Astrocyte (in vitro differentiated cells and primary cell): ENCODE measurements at regions not wholly inside any gene's neighbourhood (a gene's known extent, or its start where the extent isn't known, plus 50 kb on each side); places are given as distances from the start of the nearest gene placed in this dataset.

Experiments used
- DNase-seq: peaks from one replicate; pipeline ENCODE4 v3.0.0-alpha.2; 2010; ENCODE audit warnings: low read depth
- FAIRE-seq: peaks from 2 replicates; lab custom pipeline; 2011; peaks lifted over from hg19 to GRCh38; lab: Jason Lieb, UNC
- H2AFZ ChIP-seq: 2 replicates; pipeline ENCODE4 v1.6.0; 2012; ENCODE audit warnings: low read depth, low read length, inconsistent platforms
- H3K27ac ChIP-seq: 2 replicates; pipeline ENCODE4 v1.5.1; 2011; ENCODE audit warnings: low read depth, low read length, inconsistent platforms
- H3K27me3 ChIP-seq: 2 replicates; pipeline ENCODE4 v1.6.0; 2011; ENCODE audit warnings: low read length, inconsistent platforms; ENCODE audit not compliant: insufficient read depth
- H3K36me3 ChIP-seq: 2 replicates; pipeline ENCODE4 v1.5.1; 2011; ENCODE audit warnings: low read length, inconsistent platforms; ENCODE audit not compliant: insufficient read depth
- H3K4me1 ChIP-seq: 2 replicates; pipeline ENCODE4 v1.5.1; 2011; ENCODE audit warnings: low read length, inconsistent platforms; ENCODE audit not compliant: insufficient read depth
- H3K4me2 ChIP-seq: 2 replicates; pipeline ENCODE4 v1.6.0; 2012; ENCODE audit warnings: low read length, inconsistent platforms
- H3K4me3 ChIP-seq: 2 replicates; pipeline ENCODE4 v1.5.1; 2011; ENCODE audit warnings: low read depth, mild to moderate bottlenecking, low read length, inconsistent platforms; ENCODE audit not compliant: insufficient read depth
- H3K79me2 ChIP-seq: 2 replicates; pipeline ENCODE4 v1.6.0; 2012; ENCODE audit warnings: mild to moderate bottlenecking, low read length, inconsistent platforms; ENCODE audit not compliant: insufficient read depth
- H3K9ac ChIP-seq: 2 replicates; pipeline ENCODE4 v1.6.0; 2012; ENCODE audit warnings: mild to moderate bottlenecking, low read length, inconsistent platforms
- H3K9me3 ChIP-seq: 2 replicates; pipeline ENCODE4 v1.5.1; 2012; ENCODE audit warnings: low read depth, mild to moderate bottlenecking, low read length, inconsistent platforms; ENCODE audit not compliant: insufficient read depth
- H4K20me1 ChIP-seq: 2 replicates; pipeline ENCODE4 v1.6.0; 2012; ENCODE audit warnings: low read length, inconsistent platforms; ENCODE audit not compliant: insufficient read depth
- H3K27ac Mint-ChIP-seq: one replicate; pipeline ENCODE4 v1.8.0; 2021; ENCODE audit warnings: mild to moderate bottlenecking, mixed read lengths; ENCODE audit not compliant: unreplicated experiment
- H3K27me3 Mint-ChIP-seq: one replicate; pipeline ENCODE4 v1.8.0; 2021; ENCODE audit warnings: low read depth, mixed read lengths; ENCODE audit not compliant: unreplicated experiment
- H3K36me3 Mint-ChIP-seq: one replicate; pipeline ENCODE4 v1.8.0; 2021; ENCODE audit warnings: low read depth, mixed read lengths; ENCODE audit not compliant: unreplicated experiment
- H3K4me1 Mint-ChIP-seq: one replicate; pipeline ENCODE4 v1.8.0; 2021; ENCODE audit warnings: low read depth, mixed read lengths; ENCODE audit not compliant: unreplicated experiment
- H3K4me3 Mint-ChIP-seq: one replicate; pipeline ENCODE4 v1.8.0; 2021; ENCODE audit warnings: mild to moderate bottlenecking, moderate library complexity, mixed read lengths; ENCODE audit not compliant: unreplicated experiment
- H3K9me3 Mint-ChIP-seq: one replicate; pipeline ENCODE4 v1.8.0; 2021; ENCODE audit warnings: mild to moderate bottlenecking, mixed read lengths; ENCODE audit not compliant: unreplicated experiment
- EZH2 ChIP-seq: IDR thresholded peaks from 2 replicates; pipeline ENCODE4 v1.6.1; 2012; ENCODE audit warnings: mild to moderate bottlenecking, low read length, inconsistent platforms; ENCODE audit not compliant: insufficient read depth
- TF ChIP-seq, protein P1 (sequence below): IDR thresholded peaks from 2 replicates; pipeline ENCODE4 v1.5.1; 2011; ENCODE audit warnings: low read depth, mild to moderate bottlenecking, inconsistent platforms, low read length, moderate library complexity; ENCODE audit not compliant: insufficient read depth

DNA sequence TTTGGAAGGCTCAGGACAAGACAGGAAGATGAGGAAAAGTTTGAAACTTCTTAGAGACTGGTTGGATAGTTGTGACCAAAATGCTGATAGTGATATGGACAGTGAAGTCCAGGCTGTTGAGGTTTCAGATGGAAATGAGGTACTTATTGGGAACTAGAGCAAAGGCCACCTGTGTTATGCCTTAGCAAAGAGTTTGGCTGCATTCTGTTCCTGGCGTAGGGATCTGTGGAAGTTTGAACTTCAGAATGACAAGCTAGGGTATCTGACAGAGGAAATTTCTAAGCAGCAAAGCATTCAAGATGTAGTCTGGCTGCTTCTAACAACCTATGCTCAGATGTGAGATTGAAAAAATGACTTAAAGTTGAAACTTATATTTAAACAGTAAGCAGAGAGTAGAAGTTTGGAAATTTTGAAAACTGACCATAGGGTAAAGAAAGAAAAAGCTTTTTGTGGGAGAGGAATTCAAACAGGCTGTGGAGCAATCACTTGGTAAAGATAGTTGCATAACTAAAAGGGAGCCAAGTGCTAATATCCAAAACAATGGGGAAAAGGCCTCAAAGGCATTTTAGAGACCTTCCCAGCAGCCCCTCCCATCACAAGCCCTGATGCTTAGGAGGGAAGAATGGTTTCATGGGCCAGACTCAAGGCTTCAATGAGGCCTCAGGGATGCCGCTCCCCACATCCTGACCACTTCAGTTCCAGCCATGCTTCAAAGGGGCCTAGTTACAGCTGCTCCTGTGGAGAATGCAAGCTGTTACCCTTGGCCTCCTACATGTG lies 415.1 kb downstream of the INHBA start:
- H3K36me3 Mint-ChIP-seq = no peaks in the 10 kb centered on the region
- no peak overlapping the region for H3K9ac ChIP-seq
- no peaks in the 10 kb centered on the region for H4K20me1 ChIP-seq
- H3K27me3 Mint-ChIP-seq = peaks cover 7% of the 10 kb centered on the region
- no peak for TF ChIP-seq EZH2
- TF ChIP-seq, protein P1, sequence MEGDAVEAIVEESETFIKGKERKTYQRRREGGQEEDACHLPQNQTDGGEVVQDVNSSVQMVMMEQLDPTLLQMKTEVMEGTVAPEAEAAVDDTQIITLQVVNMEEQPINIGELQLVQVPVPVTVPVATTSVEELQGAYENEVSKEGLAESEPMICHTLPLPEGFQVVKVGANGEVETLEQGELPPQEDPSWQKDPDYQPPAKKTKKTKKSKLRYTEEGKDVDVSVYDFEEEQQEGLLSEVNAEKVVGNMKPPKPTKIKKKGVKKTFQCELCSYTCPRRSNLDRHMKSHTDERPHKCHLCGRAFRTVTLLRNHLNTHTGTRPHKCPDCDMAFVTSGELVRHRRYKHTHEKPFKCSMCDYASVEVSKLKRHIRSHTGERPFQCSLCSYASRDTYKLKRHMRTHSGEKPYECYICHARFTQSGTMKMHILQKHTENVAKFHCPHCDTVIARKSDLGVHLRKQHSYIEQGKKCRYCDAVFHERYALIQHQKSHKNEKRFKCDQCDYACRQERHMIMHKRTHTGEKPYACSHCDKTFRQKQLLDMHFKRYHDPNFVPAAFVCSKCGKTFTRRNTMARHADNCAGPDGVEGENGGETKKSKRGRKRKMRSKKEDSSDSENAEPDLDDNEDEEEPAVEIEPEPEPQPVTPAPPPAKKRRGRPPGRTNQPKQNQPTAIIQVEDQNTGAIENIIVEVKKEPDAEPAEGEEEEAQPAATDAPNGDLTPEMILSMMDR = no peak
- no peak overlapping the region for H3K4me2 ChIP-seq
- no peak overlapping the region for H2AFZ ChIP-seq
- H3K27me3 ChIP-seq = no peaks in the 10 kb centered on the region
- no peaks in the 10 kb centered on the region for H3K4me1 ChIP-seq
- no peaks in the 10 kb centered on the region for H3K4me1 Mint-ChIP-seq
- no peaks in the 10 kb centered on the region for H3K79me2 ChIP-seq
- no peaks in the 10 kb centered on the region for H3K36me3 ChIP-seq
- no peak overlapping the region for H3K27ac Mint-ChIP-seq
- no peak overlapping the region for H3K4me3 Mint-ChIP-seq
- no peak overlapping the region for H3K4me3 ChIP-seq
- FAIRE-seq (no peak), DNase-seq (no peak)
- H3K27ac ChIP-seq = no peak overlapping the region
- H3K9me3 ChIP-seq = no peaks in the 10 kb centered on the region
- H3K9me3 Mint-ChIP-seq = no peaks in the 10 kb centered on the region

DNA sequence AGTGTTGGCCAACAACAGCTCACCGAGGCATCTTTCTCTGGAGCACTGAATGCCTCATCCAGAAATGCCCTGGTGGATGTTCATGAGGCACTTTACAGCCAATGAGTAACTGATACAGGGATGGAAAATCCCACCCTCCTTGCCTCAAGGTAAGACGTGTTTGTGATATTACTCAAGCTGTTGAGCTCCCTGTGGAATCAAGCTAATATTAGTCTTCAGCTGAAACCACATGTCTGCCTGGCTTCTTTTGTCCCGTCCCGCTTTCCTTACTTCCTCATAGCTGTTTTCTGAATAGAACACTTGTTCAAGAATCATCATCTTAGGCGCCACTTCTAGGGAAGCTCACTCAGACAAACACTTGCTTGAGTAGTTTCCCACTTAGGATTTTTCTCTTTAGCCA lies 422.4 kb downstream of the INHBA start:
- Histone ChIP-seq H3K4me1 (no peaks in the 10 kb centered on the region), H3K4me2 (no peak overlapping the region), H3K36me3 (no peaks in the 10 kb centered on the region), H3K9ac (no peak overlapping the region), H3K4me3 (no peak overlapping the region), H3K27me3 (no peaks in the 10 kb centered on the region), H4K20me1 (no peaks in the 10 kb centered on the region), H2AFZ (no peak overlapping the region), H3K27ac (no peak overlapping the region), H3K9me3 (no peaks in the 10 kb centered on the region), H3K79me2 (no peaks in the 10 kb centered on the region)
- no peaks in the 10 kb centered on the region for H3K4me1 Mint-ChIP-seq
- FAIRE-seq (no peak), DNase-seq (no peak)
- H3K9me3 Mint-ChIP-seq = no peaks in the 10 kb centered on the region
- TF ChIP-seq EZH2 = no peak
- TF ChIP-seq, protein P1 = no peak
- no peak overlapping the region for H3K27ac Mint-ChIP-seq
- H3K36me3 Mint-ChIP-seq = no peaks in the 10 kb centered on the region
- peaks cover 12% of the 10 kb centered on the region for H3K27me3 Mint-ChIP-seq
- H3K4me3 Mint-ChIP-seq = no peak overlapping the region

DNA sequence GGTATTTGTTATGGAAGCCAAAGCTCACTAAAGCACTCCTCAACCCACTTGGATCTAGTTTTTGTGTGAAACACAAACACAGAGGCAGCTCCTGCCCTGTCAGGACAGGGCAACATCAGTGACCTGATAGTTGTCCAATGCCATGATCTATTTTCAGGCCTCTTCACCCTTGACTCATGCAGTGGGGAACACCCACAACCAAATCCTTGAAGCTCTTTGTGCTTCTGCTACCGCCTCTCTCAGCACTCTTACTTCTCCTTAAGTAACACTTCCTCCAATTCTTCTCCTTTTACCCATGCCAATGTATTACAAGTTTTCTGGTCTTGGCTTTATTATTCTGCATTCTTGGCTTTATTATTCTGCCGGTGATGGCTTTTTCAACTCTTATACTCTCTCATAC lies 425.3 kb downstream of the INHBA start:
- FAIRE-seq = no peak
- no peaks in the 10 kb centered on the region for H3K9me3 ChIP-seq
- H3K9ac ChIP-seq = no peak overlapping the region
- Mint-ChIP-seq H3K9me3 (no peaks in the 10 kb centered on the region), H3K27me3 (peaks cover 8% of the 10 kb centered on the region), H3K4me3 (no peak overlapping the region), H3K27ac (no peak overlapping the region), H3K36me3 (no peaks in the 10 kb centered on the region), H3K4me1 (no peaks in the 10 kb centered on the region)
- no peak overlapping the region for H3K4me2 ChIP-seq
- no peaks in the 10 kb centered on the region for H4K20me1 ChIP-seq
- no peak overlapping the region for H3K27ac ChIP-seq
- H2AFZ ChIP-seq = no peak overlapping the region
- H3K27me3 ChIP-seq = no peaks in the 10 kb centered on the region
- H3K4me3 ChIP-seq = no peak overlapping the region
- H3K79me2 ChIP-seq = no peaks in the 10 kb centered on the region
- no peaks in the 10 kb centered on the region for H3K36me3 ChIP-seq
- H3K4me1 ChIP-seq = no peaks in the 10 kb centered on the region
- no peak for DNase-seq
- TF ChIP-seq EZH2 = no peak
- TF ChIP-seq, protein P1 = no peak
